ENCODE measurements at regions not wholly inside any gene's neighbourhood (a gene's known extent, or its start where the extent isn't known, plus 50 kb on each side); places are given as distances from the start of the nearest gene placed in this dataset.

DNA sequence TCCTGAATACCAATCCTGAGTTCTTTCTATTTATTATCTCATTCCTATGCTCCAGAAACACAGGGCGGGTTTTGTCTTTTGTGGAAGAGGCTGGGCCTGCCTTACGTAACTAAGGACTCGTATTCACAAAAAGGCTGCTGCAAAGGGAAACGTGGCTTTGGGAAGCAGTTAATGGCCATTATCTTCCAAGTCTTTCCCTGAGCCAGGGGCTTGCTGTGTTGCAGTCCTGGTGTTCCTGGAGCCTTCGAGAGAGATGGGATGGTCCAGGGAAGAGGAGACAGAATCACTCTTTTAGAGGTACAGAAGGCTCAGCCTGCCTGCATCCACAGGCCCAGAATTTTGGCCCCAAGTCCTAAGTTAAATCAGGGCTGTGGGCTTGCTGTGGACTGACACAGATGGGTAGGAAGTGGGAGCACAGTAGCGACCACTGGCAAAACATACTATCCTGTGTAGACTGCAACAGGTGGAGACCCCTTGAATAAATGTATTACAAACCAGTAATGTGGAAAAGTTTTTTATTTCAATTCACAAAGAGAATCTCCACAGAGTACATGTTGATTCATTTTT is 139.4 kb upstream of the ST6GAL2 start:
- TF ChIP-seq GATA3 (IDR thresholded peaks at IDR 0.05; ENCODE audit: low read depth, low read length) (no peak), GATA2 (IDR thresholded peaks at IDR 0.05; ENCODE audit: low read depth, low read length) (no peak)

All from SH-SY5Y (cell line).